GF-D8 (cell line): ENCODE measurements at regions not wholly inside any gene's neighbourhood (a gene's known extent, or its start where the extent isn't known, plus 50 kb on each side); places are given as distances from the start of the nearest gene placed in this dataset.

Source experiments
- DNase-seq: peaks from one replicate; lab custom pipeline; 2025; lab: John Stamatoyannopoulos, UW

- no peak for DNase-seq
Observed at GRCh38 chr5:165631235-165631634, 2125.8 kb downstream of the MAT2B start.

GRCh38 chr5:165642366-165642765 is 2136.9 kb downstream of the MAT2B start:
- DNase-seq = no peak

GRCh38 chr5:165665735-165666400 is 2160.4 kb downstream of the MAT2B start:
- no peak for DNase-seq

- no peak for DNase-seq
Observed at GRCh38 chr5:165673499-165673898, 2168.1 kb downstream of the MAT2B start.

GRCh38 chr5:165695796-165696195 is 2190.4 kb downstream of the MAT2B start:
- DNase-seq = no peak

GRCh38 chr5:165705960-165706359 is 2200.5 kb downstream of the MAT2B start:
- no peak for DNase-seq

- DNase-seq = no peak
Observed at GRCh38 chr5:165712011-165712410, 2206.6 kb downstream of the MAT2B start.

- DNase-seq = no peak
Observed at GRCh38 chr5:165714598-165714997, 2209.2 kb downstream of the MAT2B start.

- DNase-seq = no peak
Observed at GRCh38 chr5:165720901-165721300, 2215.5 kb downstream of the MAT2B start.

GRCh38 chr5:165722401-165722800 is 2217.0 kb downstream of the MAT2B start:
- no peak for DNase-seq

GRCh38 chr5:165723931-165724330 is 2218.5 kb downstream of the MAT2B start:
- DNase-seq = no peak

- no peak for DNase-seq
Observed at GRCh38 chr5:165728425-165728824, 2223.0 kb downstream of the MAT2B start.

GRCh38 chr5:165735388-165735787 is 2230.0 kb downstream of the MAT2B start:
- DNase-seq = no peak

GRCh38 chr5:165739079-165739741 is 2233.8 kb downstream of the MAT2B start:
- DNase-seq = no peak

GRCh38 chr5:165757791-165758190 is 2252.4 kb downstream of the MAT2B start:
- no peak for DNase-seq

- no peak for DNase-seq
Observed at GRCh38 chr5:165775111-165775510, 2269.7 kb downstream of the MAT2B start.

GRCh38 chr5:165779505-165779904 is 2274.1 kb downstream of the MAT2B start:
- DNase-seq = no peak

GRCh38 chr5:165780901-165781300 is 2275.5 kb downstream of the MAT2B start:
- DNase-seq = no peak

GRCh38 chr5:165781738-165782137 is 2276.3 kb downstream of the MAT2B start:
- no peak for DNase-seq

GRCh38 chr5:165783024-165783423 is 2277.6 kb downstream of the MAT2B start:
- DNase-seq = no peak

- no peak for DNase-seq
Observed at GRCh38 chr5:165786073-165786472, 2280.7 kb downstream of the MAT2B start.

GRCh38 chr5:165795073-165795472 is 2289.7 kb downstream of the MAT2B start:
- DNase-seq = no peak

GRCh38 chr5:165805756-165806155 is 2300.3 kb downstream of the MAT2B start:
- no peak for DNase-seq

GRCh38 chr5:165808335-165808734 is 2302.9 kb downstream of the MAT2B start:
- DNase-seq = no peak
